Calu3 (cell line): ENCODE measurements at regions not wholly inside any gene's neighbourhood (a gene's known extent, or its start where the extent isn't known, plus 50 kb on each side); places are given as distances from the start of the nearest gene placed in this dataset.

ENCODE experiments used
- BruUV-seq: library from RNA; stranded (reverse); fragments of 400-500 nt; replicated peaks from 2 replicates; lab custom pipeline; 2021; lab: Mats Ljungman, UMichigan
- CTCF ChIA-PET: fragments of 300-600 bp; sonication (Branson Sonifier 250); formaldehyde crosslinking; loops from one replicate; lab custom pipeline; 2022; ENCODE audit warnings: antibody characterized with exemption; lab: Charles Lee
- DNase-seq: peaks from one replicate; pipeline ENCODE4 v3.0.0; 2022
- H3K27ac Mint-ChIP-seq: one replicate; pipeline ENCODE4 v1.8.0; 2022; ENCODE audit warnings: mixed read lengths; ENCODE audit not compliant: unreplicated experiment
- H3K27me3 Mint-ChIP-seq: one replicate; pipeline ENCODE4 v1.8.0; 2022; ENCODE audit warnings: mixed read lengths; ENCODE audit not compliant: unreplicated experiment
- H3K36me3 Mint-ChIP-seq: one replicate; pipeline ENCODE4 v1.8.0; 2022; ENCODE audit warnings: mild to moderate bottlenecking, moderate library complexity, mixed read lengths; ENCODE audit not compliant: insufficient read depth, unreplicated experiment
- H3K4me1 Mint-ChIP-seq: one replicate; pipeline ENCODE4 v1.8.0; 2022; ENCODE audit warnings: mild to moderate bottlenecking, low read depth, mixed read lengths; ENCODE audit not compliant: unreplicated experiment
- H3K4me3 Mint-ChIP-seq: one replicate; pipeline ENCODE4 v1.8.0; 2022; ENCODE audit warnings: mild to moderate bottlenecking, low read depth, moderate library complexity, mixed read lengths; ENCODE audit not compliant: unreplicated experiment
- H3K9me3 Mint-ChIP-seq: one replicate; pipeline ENCODE4 v1.8.0; 2022; ENCODE audit warnings: low read depth, mixed read lengths; ENCODE audit not compliant: unreplicated experiment
- CTCF ChIP-seq: fragments of 200-600 bp; IDR thresholded peaks from one replicate; pipeline ENCODE4 v1.8.0; 2022; ENCODE audit warnings: antibody characterized with exemption; ENCODE audit not compliant: unreplicated experiment
- intact Hi-C: fragments of 100-400 bp; cut with micrococcal nuclease; formaldehyde crosslinking; loops from one replicate; pipeline ENCODE4 v1.10.0; 2022; ENCODE audit not compliant: unreplicated experiment

- TF ChIP-seq CTCF: no peak
- H3K4me1 Mint-ChIP-seq: peaks cover 23% of the 10 kb centered on the region
- H3K36me3 Mint-ChIP-seq: no peaks in the 10 kb centered on the region
- H3K27ac Mint-ChIP-seq: no peak overlapping the region
- CTCF ChIA-PET: interaction anchor here (0.6 kb wide), 1 partner anchor 8 kb away, joined by 3 read pairs; no protein-coding TSS in a partner anchor
- no peak for DNase-seq
- H3K27me3 Mint-ChIP-seq: no peaks in the 10 kb centered on the region
- H3K9me3 Mint-ChIP-seq: peaks cover 3% of the 10 kb centered on the region
- intact Hi-C loops: no loop called here
- BruUV-seq: no TSS peak
- H3K4me3 Mint-ChIP-seq: no peak overlapping the region
These were observed 471.3 kb downstream of the OMA1 start for GRCh38 chr1:58075188-58075578.

GRCh38 chr1:58072450-58072849, 474.1 kb downstream of the OMA1 start:
- Mint-ChIP-seq H3K9me3 (no peaks in the 10 kb centered on the region), H3K27ac (no peak overlapping the region), H3K4me1 (peaks cover 30% of the 10 kb centered on the region), H3K36me3 (no peaks in the 10 kb centered on the region), H3K4me3 (no peak overlapping the region), H3K27me3 (no peaks in the 10 kb centered on the region)
- no peak for TF ChIP-seq CTCF
- BruUV-seq: no TSS peak
- CTCF ChIA-PET: no interaction called here
- DNase-seq: no peak
- intact Hi-C loops: no loop called here

- TF ChIP-seq CTCF: no peak
- BruUV-seq: no TSS peak
- CTCF ChIA-PET: interaction anchor here (1.0 kb wide), 1 partner anchor 8 kb away, joined by 3 read pairs; no protein-coding TSS in a partner anchor
- Mint-ChIP-seq H3K27ac (peak overlapping the region; percentile 86), H3K36me3 (no peaks in the 10 kb centered on the region), H3K4me3 (peak overlapping the region; percentile 4), H3K27me3 (no peaks in the 10 kb centered on the region), H3K4me1 (peaks cover 33% of the 10 kb centered on the region), H3K9me3 (no peaks in the 10 kb centered on the region)
- DNase-seq: peak; percentile 76
- intact Hi-C loops: loop anchor here (2.0 kb wide), 1 partner anchor 96 kb away; no protein-coding TSS in a partner anchor
These were observed 479.4 kb downstream of the OMA1 start for GRCh38 chr1:58067082-58067481.

DNA sequence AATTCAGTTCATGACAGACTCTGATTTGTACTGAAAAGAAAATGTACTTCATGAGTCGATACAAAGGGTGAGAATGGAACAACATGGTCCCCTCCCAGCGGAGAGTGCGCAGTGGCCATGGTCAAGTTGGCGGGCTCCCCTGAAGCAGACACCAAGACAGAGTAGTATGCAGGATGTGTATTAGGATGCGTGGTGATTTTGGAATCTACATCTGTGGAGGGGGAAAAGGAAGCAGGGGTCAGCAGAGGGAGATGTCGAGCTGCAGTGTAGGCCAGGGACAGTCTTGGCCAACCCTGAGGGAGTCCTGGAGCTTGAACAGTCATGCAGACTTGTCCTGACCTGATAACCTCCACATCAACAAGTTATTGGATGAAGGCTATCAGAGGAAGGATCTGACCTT, 481.0 kb downstream of the OMA1 start:
- Mint-ChIP-seq H3K36me3 (no peaks in the 10 kb centered on the region), H3K27ac (peak overlapping the region; percentile 90)
- CTCF ChIA-PET: no interaction called here

More for the DNA sequence above, 481.0 kb downstream of the OMA1 start:
- no peaks in the 10 kb centered on the region for H3K27me3 Mint-ChIP-seq
- no peak overlapping the region for H3K4me3 Mint-ChIP-seq
- TF ChIP-seq CTCF: no peak
- intact Hi-C loops: no loop called here
- DNase-seq: peak; percentile 26
- H3K4me1 Mint-ChIP-seq: peaks cover 33% of the 10 kb centered on the region
- no peaks in the 10 kb centered on the region for H3K9me3 Mint-ChIP-seq
- BruUV-seq: no TSS peak
